ENCODE measurements at regions not wholly inside any gene's neighbourhood (a gene's known extent, or its start where the extent isn't known, plus 50 kb on each side); places are given as distances from the start of the nearest gene placed in this dataset.

GRCh38 chr1:209307846-209308245, 275.7 kb upstream of the CAMK1G start:
- no peak overlapping the region for H2AFZ ChIP-seq (ENCODE audit: low read depth, low read length, severe bottlenecking)
- H3K27ac ChIP-seq (ENCODE audit: low read depth, low read length): no peak overlapping the region
- H3K4me2 ChIP-seq (ENCODE audit: low read depth, low read length, poor library complexity, severe bottlenecking): no peak overlapping the region
- no peaks in the 10 kb centered on the region for H3K27me3 ChIP-seq (ENCODE audit: low read length)
- no peak overlapping the region for H3K9ac ChIP-seq (ENCODE audit: low read length)
- no peaks in the 10 kb centered on the region for H3K9me3 ChIP-seq (ENCODE audit: insufficient read depth, low read length)
- H3K9me2 ChIP-seq (replicated peaks; ENCODE audit: insufficient read depth, low read length): no peaks in the 10 kb centered on the region
- no peaks in the 10 kb centered on the region for H3K79me2 ChIP-seq (ENCODE audit: insufficient read depth, low read length)
- no peaks in the 10 kb centered on the region for H3F3A ChIP-seq (ENCODE audit: insufficient read depth)
- H3K36me3 ChIP-seq (ENCODE audit: low read length): no peaks in the 10 kb centered on the region
- TF ChIP-seq EZH2phosphoT487 (conservative IDR thresholded peaks at IDR 0.05; ENCODE audit: low read length) (no peak), CTCF (IDR thresholded peaks at IDR 0.05; ENCODE audit: insufficient read depth, low read length, poor library complexity, severe bottlenecking) (no peak)
- H3K4me3 ChIP-seq (ENCODE audit: insufficient read depth, low read length, poor library complexity, severe bottlenecking): no peak overlapping the region
- no peaks in the 10 kb centered on the region for H4K20me1 ChIP-seq (ENCODE audit: low read depth, low read length)

- H3K9me2 ChIP-seq (replicated peaks; ENCODE audit: insufficient read depth, low read length): no peaks in the 10 kb centered on the region
- no peaks in the 10 kb centered on the region for H3K27me3 ChIP-seq (ENCODE audit: low read length)
Observed at GRCh38 chr1:209309198-209309597, 274.3 kb upstream of the CAMK1G start.

GRCh38 chr1:209311770-209312169, 271.7 kb upstream of the CAMK1G start:
- H3K27me3 ChIP-seq (ENCODE audit: low read length): no peaks in the 10 kb centered on the region
- no peak overlapping the region for H3K4me3 ChIP-seq (ENCODE audit: insufficient read depth, low read length, poor library complexity, severe bottlenecking)
- no peak overlapping the region for H2AFZ ChIP-seq (ENCODE audit: low read depth, low read length, severe bottlenecking)
- H3K9me3 ChIP-seq (ENCODE audit: insufficient read depth, low read length): no peaks in the 10 kb centered on the region
- H3F3A ChIP-seq (ENCODE audit: insufficient read depth): no peaks in the 10 kb centered on the region
- no peaks in the 10 kb centered on the region for H3K36me3 ChIP-seq (ENCODE audit: low read length)
- no peaks in the 10 kb centered on the region for H4K20me1 ChIP-seq (ENCODE audit: low read depth, low read length)
- H3K9ac ChIP-seq (ENCODE audit: low read length): no peak overlapping the region
- TF ChIP-seq CTCF (IDR thresholded peaks at IDR 0.05; ENCODE audit: insufficient read depth, low read length, poor library complexity, severe bottlenecking) (no peak), EZH2phosphoT487 (conservative IDR thresholded peaks at IDR 0.05; ENCODE audit: low read length) (no peak)
- H3K9me2 ChIP-seq (replicated peaks; ENCODE audit: insufficient read depth, low read length): no peaks in the 10 kb centered on the region
- H3K79me2 ChIP-seq (ENCODE audit: insufficient read depth, low read length): no peaks in the 10 kb centered on the region
- no peak overlapping the region for H3K27ac ChIP-seq (ENCODE audit: low read depth, low read length)
- H3K4me2 ChIP-seq (ENCODE audit: low read depth, low read length, poor library complexity, severe bottlenecking): no peak overlapping the region

More at GRCh38 chr1:209309198-209309597, 274.3 kb upstream of the CAMK1G start:
- H3K27ac ChIP-seq (ENCODE audit: low read depth, low read length): no peak overlapping the region
- no peak overlapping the region for H3K9ac ChIP-seq (ENCODE audit: low read length)
- no peaks in the 10 kb centered on the region for H4K20me1 ChIP-seq (ENCODE audit: low read depth, low read length)
- TF ChIP-seq CTCF (IDR thresholded peaks at IDR 0.05; ENCODE audit: insufficient read depth, low read length, poor library complexity, severe bottlenecking) (no peak), EZH2phosphoT487 (conservative IDR thresholded peaks at IDR 0.05; ENCODE audit: low read length) (no peak)
- H3K36me3 ChIP-seq (ENCODE audit: low read length): no peaks in the 10 kb centered on the region
- no peaks in the 10 kb centered on the region for H3K9me3 ChIP-seq (ENCODE audit: insufficient read depth, low read length)
- H3K4me2 ChIP-seq (ENCODE audit: low read depth, low read length, poor library complexity, severe bottlenecking): no peak overlapping the region
- H3K79me2 ChIP-seq (ENCODE audit: insufficient read depth, low read length): no peaks in the 10 kb centered on the region
- H3F3A ChIP-seq (ENCODE audit: insufficient read depth): no peaks in the 10 kb centered on the region
- H3K4me3 ChIP-seq (ENCODE audit: insufficient read depth, low read length, poor library complexity, severe bottlenecking): no peak overlapping the region
- H2AFZ ChIP-seq (ENCODE audit: low read depth, low read length, severe bottlenecking): no peak overlapping the region

All from SU-DHL-6 (cell line).